ENCODE measurements at regions not wholly inside any gene's neighbourhood (a gene's known extent, or its start where the extent isn't known, plus 50 kb on each side); places are given as distances from the start of the nearest gene placed in this dataset.

DNA sequence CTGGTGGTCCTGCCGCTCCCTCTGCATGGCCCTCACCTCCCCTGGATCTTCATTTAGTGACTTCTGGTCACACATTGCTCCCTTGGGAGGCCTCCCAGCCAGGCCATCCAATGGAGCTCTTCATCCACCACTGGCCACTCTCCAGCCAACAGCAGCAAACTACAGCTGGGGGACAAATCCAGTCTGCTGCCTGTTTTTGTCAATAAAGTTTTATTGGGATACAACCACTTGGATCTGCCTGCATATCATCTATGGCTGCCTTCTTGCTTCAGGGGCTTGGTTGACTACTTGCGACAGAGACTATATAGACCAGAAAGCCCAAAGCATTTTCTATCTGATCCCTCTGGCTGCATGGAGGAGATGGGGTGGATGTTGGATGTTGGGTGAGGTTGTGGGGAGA is 156.6 kb upstream of the SULF2 start:
- DNase-seq, result no peak
- Histone ChIP-seq H3K4me1 (ENCODE audit: low read depth) (no peaks in the 10 kb centered on the region), H3K4me3 (no peak overlapping the region), H3K36me3 (ENCODE audit: low read depth) (no peaks in the 10 kb centered on the region), H3K9me3 (no peaks in the 10 kb centered on the region)
- ATAC-seq, result no peak
- intact Hi-C loops (cut with DNase I, micrococcal nuclease), result no loop called here
- TF ChIP-seq, protein P1, sequence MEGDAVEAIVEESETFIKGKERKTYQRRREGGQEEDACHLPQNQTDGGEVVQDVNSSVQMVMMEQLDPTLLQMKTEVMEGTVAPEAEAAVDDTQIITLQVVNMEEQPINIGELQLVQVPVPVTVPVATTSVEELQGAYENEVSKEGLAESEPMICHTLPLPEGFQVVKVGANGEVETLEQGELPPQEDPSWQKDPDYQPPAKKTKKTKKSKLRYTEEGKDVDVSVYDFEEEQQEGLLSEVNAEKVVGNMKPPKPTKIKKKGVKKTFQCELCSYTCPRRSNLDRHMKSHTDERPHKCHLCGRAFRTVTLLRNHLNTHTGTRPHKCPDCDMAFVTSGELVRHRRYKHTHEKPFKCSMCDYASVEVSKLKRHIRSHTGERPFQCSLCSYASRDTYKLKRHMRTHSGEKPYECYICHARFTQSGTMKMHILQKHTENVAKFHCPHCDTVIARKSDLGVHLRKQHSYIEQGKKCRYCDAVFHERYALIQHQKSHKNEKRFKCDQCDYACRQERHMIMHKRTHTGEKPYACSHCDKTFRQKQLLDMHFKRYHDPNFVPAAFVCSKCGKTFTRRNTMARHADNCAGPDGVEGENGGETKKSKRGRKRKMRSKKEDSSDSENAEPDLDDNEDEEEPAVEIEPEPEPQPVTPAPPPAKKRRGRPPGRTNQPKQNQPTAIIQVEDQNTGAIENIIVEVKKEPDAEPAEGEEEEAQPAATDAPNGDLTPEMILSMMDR (IDR thresholded peaks at IDR 0.05), result no peak

DNA sequence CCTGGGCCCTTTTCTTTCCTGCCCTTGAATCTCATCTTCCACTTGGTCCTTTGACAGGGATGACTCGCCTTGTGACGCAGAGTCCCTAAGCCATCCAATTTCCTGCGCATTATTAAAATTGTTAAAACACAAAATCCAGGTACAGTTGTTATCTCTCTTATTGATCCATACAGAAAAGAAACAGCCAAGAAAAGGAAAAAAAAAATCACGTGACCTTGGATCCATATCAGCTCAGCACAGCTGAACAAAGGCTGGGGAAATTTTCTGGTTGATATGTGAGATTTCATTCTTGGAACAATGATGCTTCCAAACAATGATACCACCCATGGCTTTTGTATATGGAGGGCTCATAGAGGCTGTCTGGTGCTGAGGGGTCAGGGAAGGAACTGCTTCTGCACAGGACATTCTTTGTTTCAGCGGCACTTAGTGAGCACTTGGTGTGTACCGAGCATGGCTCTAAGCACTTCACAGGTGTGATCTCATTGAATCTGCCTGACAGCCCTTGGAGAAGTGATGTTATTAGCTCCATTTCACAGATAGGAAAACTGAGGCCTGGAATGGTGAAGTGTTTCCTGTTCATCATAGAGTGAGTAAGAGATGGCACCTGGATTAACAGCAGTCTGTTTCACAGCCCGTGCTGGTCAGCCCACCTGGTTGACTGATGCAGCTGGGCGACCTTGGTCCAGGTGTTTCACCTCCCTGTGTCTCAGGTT is 155.0 kb upstream of the SULF2 start:
- TF ChIP-seq, protein P1 (IDR thresholded peaks at IDR 0.05), result no peak
- no peak overlapping the region for H3K4me3 ChIP-seq
- ATAC-seq, result no peak
- intact Hi-C loops (cut with DNase I, micrococcal nuclease), result no loop called here
- H3K36me3 ChIP-seq (ENCODE audit: low read depth), result no peaks in the 10 kb centered on the region
- DNase-seq, result no peak
- no peaks in the 10 kb centered on the region for H3K4me1 ChIP-seq (ENCODE audit: low read depth)
- no peaks in the 10 kb centered on the region for H3K9me3 ChIP-seq

DNA sequence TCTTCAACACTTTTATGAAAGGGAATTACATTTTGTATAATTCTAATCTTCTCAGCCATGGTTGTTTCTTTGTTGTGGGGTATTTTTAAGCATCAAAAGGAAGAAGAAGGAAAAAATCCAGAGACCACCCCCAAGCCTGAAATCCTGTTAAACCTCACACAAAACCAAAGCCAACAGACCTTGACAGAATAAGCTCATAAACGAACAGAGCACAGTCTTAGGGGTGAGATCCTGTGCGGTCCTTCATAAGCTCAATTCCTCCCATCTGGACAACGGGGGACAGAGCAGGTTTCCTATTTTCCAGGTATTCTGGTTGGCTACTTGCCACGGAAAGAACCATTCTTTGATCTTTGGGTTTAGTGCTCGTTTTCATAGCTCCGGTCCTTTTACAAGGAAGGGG is 151.3 kb upstream of the SULF2 start:
- intact Hi-C loops (cut with DNase I, micrococcal nuclease), result no loop called here
- H3K4me1 ChIP-seq (ENCODE audit: low read depth), result no peaks in the 10 kb centered on the region
- DNase-seq (no peak), ATAC-seq (no peak)
- TF ChIP-seq, protein P1 (IDR thresholded peaks at IDR 0.05), result no peak
- H3K36me3 ChIP-seq (ENCODE audit: low read depth), result no peaks in the 10 kb centered on the region
- no peak overlapping the region for H3K4me3 ChIP-seq
- H3K9me3 ChIP-seq, result no peaks in the 10 kb centered on the region

DNA sequence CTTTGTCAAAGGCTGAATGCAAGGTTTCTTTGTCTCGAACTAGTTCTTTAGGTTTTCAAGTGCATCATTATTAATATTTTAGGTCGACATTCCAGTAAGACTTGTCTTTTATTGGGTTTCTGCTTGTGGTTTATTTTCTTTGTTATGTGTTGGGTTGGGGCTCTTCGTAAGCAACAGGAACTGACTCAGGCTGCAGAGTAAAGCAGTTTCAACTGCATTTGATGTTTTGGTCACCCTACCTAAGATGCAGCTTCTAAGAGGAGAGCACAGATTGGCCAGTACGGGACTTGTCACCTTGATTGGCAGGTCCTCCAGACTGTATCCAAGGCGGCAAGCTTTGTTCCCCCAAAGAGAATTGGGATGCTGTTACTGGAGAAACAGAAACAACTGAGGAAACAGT is 149.5 kb upstream of the SULF2 start:
- Histone ChIP-seq H3K9me3 (no peaks in the 10 kb centered on the region), H3K4me1 (ENCODE audit: low read depth) (no peaks in the 10 kb centered on the region), H3K36me3 (ENCODE audit: low read depth) (no peaks in the 10 kb centered on the region), H3K4me3 (no peak overlapping the region)
- no peak for ATAC-seq
- TF ChIP-seq, protein P1 (IDR thresholded peaks at IDR 0.05), result no peak
- intact Hi-C loops (cut with DNase I, micrococcal nuclease), result no loop called here
- DNase-seq, result no peak

DNA sequence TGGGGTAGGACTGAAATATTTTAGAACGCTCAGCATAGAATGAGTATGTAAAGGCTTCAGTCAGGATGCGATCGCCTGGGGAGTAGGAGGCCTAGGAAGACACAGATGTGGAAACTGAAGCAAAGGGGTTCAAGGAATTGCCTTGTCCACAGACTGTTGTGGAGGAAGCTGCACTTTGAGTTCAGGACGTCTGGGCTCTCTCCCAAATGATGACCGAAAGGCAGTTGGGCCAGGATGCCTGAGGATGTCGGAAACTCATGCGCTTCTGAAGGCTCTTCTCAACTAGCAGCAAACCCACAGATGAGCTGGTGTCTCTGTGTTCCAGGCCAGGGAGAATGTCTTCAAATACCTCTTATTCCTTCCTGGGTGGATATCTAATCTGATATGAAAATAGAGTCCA is 146.2 kb upstream of the SULF2 start:
- intact Hi-C loops (cut with DNase I, micrococcal nuclease), result no loop called here
- H3K36me3 ChIP-seq (ENCODE audit: low read depth), result no peaks in the 10 kb centered on the region

More for the DNA sequence above, 146.2 kb upstream of the SULF2 start:
- no peaks in the 10 kb centered on the region for H3K4me1 ChIP-seq (ENCODE audit: low read depth)
- H3K4me3 ChIP-seq, result no peak overlapping the region
- TF ChIP-seq, protein P1 (IDR thresholded peaks at IDR 0.05), result no peak
- DNase-seq (no peak), ATAC-seq (no peak)
- H3K9me3 ChIP-seq, result no peaks in the 10 kb centered on the region
